Mammary epithelial cell (primary cell): ENCODE measurements at regions not wholly inside any gene's neighbourhood (a gene's known extent, or its start where the extent isn't known, plus 50 kb on each side); places are given as distances from the start of the nearest gene placed in this dataset.

Source experiments
- EZH2 ChIP-seq: IDR thresholded peaks from 2 replicates; pipeline ENCODE4 v1.6.1; 2012; ENCODE audit warnings: low read length, inconsistent platforms, borderline replicate concordance
- TF ChIP-seq, protein P1 (sequence below), 2 donors: IDR thresholded peaks in 1 of 2; conservative IDR thresholded peaks in 1 of 2; 2 replicates each; pipeline ENCODE4 v1.5.1; 2011 to 2012; ENCODE audit warnings: inconsistent platforms in 2 of 2, low read length in 2 of 2, mild to moderate bottlenecking in 2 of 2, control low read depth in 1 of 2, low read depth in 1 of 2; ENCODE audit not compliant: insufficient read depth in 1 of 2; ENCODE audit errors: extremely low read depth in 1 of 2

DNA sequence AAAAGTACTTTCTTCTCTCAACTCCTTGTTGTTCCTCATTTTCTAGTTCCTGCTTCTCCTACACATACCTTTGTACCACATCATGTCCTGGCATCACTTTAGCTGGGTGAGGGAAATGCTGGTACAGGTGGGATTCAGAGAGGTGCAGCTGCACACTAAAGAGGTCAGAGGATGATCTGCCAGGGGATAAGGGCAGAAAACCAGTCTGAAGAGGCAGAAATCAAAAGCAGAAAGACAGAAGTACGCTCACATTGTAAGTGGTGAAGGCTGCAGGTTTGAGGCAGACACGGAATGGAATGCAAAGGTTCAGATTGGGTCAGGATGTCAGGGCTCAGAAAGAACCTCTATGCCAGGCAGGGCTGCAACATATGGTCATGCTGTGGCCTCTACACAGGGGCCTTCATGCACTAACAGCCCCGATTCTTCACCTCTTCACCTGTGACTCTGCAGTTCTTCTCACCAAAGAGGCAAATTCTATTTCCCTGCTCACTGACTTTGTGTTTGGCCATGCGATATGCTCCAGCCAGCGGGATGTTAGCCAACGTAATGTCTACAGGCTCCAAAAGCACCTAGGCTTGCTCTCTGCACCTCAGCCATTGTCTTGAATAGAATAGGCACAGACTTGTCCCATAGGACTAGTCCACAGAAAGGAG, 373.7 kb downstream of the NXPE2 start:
- TF ChIP-seq, protein P1, sequence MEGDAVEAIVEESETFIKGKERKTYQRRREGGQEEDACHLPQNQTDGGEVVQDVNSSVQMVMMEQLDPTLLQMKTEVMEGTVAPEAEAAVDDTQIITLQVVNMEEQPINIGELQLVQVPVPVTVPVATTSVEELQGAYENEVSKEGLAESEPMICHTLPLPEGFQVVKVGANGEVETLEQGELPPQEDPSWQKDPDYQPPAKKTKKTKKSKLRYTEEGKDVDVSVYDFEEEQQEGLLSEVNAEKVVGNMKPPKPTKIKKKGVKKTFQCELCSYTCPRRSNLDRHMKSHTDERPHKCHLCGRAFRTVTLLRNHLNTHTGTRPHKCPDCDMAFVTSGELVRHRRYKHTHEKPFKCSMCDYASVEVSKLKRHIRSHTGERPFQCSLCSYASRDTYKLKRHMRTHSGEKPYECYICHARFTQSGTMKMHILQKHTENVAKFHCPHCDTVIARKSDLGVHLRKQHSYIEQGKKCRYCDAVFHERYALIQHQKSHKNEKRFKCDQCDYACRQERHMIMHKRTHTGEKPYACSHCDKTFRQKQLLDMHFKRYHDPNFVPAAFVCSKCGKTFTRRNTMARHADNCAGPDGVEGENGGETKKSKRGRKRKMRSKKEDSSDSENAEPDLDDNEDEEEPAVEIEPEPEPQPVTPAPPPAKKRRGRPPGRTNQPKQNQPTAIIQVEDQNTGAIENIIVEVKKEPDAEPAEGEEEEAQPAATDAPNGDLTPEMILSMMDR (conservative IDR thresholded peaks at IDR 0.05 in 1 of 2, IDR thresholded peaks at IDR 0.05 in 1 of 2; ENCODE audit: extremely low read depth in 1 of 2, insufficient read depth in 1 of 2, low read depth in 1 of 2, low read length in 2 of 2): no peak
- TF ChIP-seq EZH2: no peak
